HepG2 (cell line): ENCODE measurements at regions not wholly inside any gene's neighbourhood (a gene's known extent, or its start where the extent isn't known, plus 50 kb on each side); places are given as distances from the start of the nearest gene placed in this dataset.

ENCODE experiments used
- CEBPB ChIP-seq: IDR thresholded peaks from 2 replicates; pipeline ENCODE4 v1.6.1; 2011; ENCODE audit warnings: low read depth, low read length, improper control_type of control experiment, borderline replicate concordance
- CTCF ChIP-seq: sonication (generic); formaldehyde crosslinking; IDR thresholded peaks from 2 replicates; pipeline ENCODE4 v1.5.0; 2020; ENCODE audit warnings: mild to moderate bottlenecking, missing genetic modification reagents, moderate library complexity
- HMGXB3 ChIP-seq: sonication (generic); formaldehyde crosslinking; IDR thresholded peaks from 2 replicates; pipeline ENCODE4 v1.4.0; 2020; ENCODE audit warnings: missing genetic modification reagents, borderline replicate concordance
- MXI1 ChIP-seq: IDR thresholded peaks from 3 replicates; pipeline ENCODE4 v1.6.1; 2012; ENCODE audit warnings: low read depth, low read length, inconsistent platforms, borderline replicate concordance
- ZMYM3 ChIP-seq: sonication (generic); formaldehyde crosslinking; IDR thresholded peaks from 2 replicates; pipeline ENCODE4 v1.5.1; 2020; ENCODE audit warnings: mild to moderate bottlenecking, missing genetic modification reagents
- ZNF451 ChIP-seq: sonication (generic); formaldehyde crosslinking; IDR thresholded peaks from 2 replicates; pipeline ENCODE4 v1.5.0; 2020; ENCODE audit warnings: mild to moderate bottlenecking, missing genetic modification reagents
- ZNF577 ChIP-seq: sonication (generic); formaldehyde crosslinking; IDR thresholded peaks from 2 replicates; pipeline ENCODE4 v1.4.0; 2020; ENCODE audit warnings: mild to moderate bottlenecking, low read depth, missing genetic modification reagents, borderline replicate concordance

GRCh38 chr10:8674230-8674629 is 619.7 kb downstream of the GATA3 start:
- no peak for TF ChIP-seq ZNF577 (CRISPR knock-in tag)
- no peak for TF ChIP-seq CTCF (CRISPR knock-in tag)
- no peak for TF ChIP-seq ZNF451 (CRISPR knock-in tag)
- no peak for TF ChIP-seq CEBPB
- no peak for TF ChIP-seq HMGXB3 (CRISPR knock-in tag)
- TF ChIP-seq MXI1 = no peak
- TF ChIP-seq ZMYM3 (CRISPR knock-in tag) = no peak
